BJ (cell line): ENCODE measurements at regions not wholly inside any gene's neighbourhood (a gene's known extent, or its start where the extent isn't known, plus 50 kb on each side); places are given as distances from the start of the nearest gene placed in this dataset.

Experiments used
- CTCF ChIA-PET: fragments of 350-600 bp; formaldehyde crosslinking; extraction: SDS; loops from one replicate; lab custom pipeline; 2021; ENCODE audit warnings: antibody characterized with exemption, inconsistent platforms; lab: Yijun Ruan, JAX
- POLR2A ChIA-PET: fragments of 300-600 bp; sonication (Branson Sonifier 250); formaldehyde crosslinking; extraction: SDS; loops from one replicate; lab custom pipeline; 2021; ENCODE audit warnings: antibody characterized with exemption; lab: Charles Lee
- DNase-seq: peaks from one replicate; pipeline ENCODE4 v3.0.0-alpha.2; 2011; ENCODE audit warnings: low read depth
- H3K27me3 ChIP-seq: 2 replicates; pipeline ENCODE4 v1.6.0; 2011; ENCODE audit warnings: low read length; ENCODE audit not compliant: control insufficient read depth, insufficient read depth
- H3K36me3 ChIP-seq: 2 replicates; pipeline ENCODE4 v1.5.1; 2011; ENCODE audit warnings: low read length; ENCODE audit not compliant: control insufficient read depth, insufficient read depth
- H3K4me3 ChIP-seq: 2 replicates; pipeline ENCODE4 v1.5.1; 2011; ENCODE audit warnings: low read depth, mild to moderate bottlenecking, control low read depth, low read length
- TF ChIP-seq, protein P1 (sequence below): IDR thresholded peaks from 2 replicates; pipeline ENCODE4 v1.5.1; 2011; ENCODE audit warnings: low read depth, mild to moderate bottlenecking, control low read depth, inconsistent platforms, low read length, moderate library complexity; ENCODE audit not compliant: insufficient read depth

DNA sequence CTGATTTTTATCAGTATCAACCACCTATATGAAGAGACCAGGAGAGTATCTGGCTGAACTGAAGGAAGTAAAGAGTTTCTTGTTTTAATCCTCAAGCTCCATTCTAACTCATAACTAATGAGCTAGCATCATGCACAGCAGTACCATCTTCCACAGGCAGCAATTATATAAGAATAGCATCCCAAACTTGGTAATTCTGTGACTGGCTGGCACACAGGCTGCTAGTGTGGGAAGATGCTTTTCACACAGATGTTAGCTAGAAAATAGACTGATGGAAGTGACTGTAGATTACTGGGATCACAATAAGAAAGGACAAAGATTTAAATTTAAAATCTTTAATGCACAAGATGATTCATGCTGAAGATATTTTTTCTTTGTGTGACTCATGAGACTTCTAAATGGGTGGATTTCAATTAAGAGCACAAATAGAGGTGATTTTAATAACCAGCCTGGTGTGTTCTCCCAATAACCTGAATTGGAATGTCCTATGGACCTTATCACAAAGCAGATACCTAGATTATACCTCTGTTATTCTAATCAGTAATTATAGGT lies 417.7 kb upstream of the ATXN7L3B start:
- TF ChIP-seq, protein P1, sequence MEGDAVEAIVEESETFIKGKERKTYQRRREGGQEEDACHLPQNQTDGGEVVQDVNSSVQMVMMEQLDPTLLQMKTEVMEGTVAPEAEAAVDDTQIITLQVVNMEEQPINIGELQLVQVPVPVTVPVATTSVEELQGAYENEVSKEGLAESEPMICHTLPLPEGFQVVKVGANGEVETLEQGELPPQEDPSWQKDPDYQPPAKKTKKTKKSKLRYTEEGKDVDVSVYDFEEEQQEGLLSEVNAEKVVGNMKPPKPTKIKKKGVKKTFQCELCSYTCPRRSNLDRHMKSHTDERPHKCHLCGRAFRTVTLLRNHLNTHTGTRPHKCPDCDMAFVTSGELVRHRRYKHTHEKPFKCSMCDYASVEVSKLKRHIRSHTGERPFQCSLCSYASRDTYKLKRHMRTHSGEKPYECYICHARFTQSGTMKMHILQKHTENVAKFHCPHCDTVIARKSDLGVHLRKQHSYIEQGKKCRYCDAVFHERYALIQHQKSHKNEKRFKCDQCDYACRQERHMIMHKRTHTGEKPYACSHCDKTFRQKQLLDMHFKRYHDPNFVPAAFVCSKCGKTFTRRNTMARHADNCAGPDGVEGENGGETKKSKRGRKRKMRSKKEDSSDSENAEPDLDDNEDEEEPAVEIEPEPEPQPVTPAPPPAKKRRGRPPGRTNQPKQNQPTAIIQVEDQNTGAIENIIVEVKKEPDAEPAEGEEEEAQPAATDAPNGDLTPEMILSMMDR, result no peak
- Histone ChIP-seq H3K4me3 (no peak overlapping the region), H3K36me3 (no peaks in the 10 kb centered on the region), H3K27me3 (no peaks in the 10 kb centered on the region)
- CTCF ChIA-PET, result no interaction called here
- POLR2A ChIA-PET, result no interaction called here
- DNase-seq, result no peak

DNA sequence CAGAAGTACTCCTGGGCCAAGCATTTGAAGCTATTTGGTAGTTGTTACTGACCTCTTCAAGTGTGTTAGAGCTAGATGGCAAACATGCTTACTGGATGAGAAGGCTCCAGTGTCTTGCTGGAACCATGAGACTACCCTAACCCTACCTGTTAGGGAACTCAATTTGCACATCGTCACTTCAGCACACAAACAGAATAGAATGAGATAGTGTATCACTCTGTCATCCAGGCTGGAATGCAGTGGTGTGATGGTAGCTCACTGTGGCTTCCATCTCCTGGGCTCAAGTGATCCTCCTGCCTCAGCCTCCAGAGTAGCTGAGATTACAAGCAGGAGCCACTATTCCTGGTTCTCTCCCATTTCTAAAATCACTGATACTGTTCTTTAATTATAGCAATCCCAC lies 417.0 kb upstream of the ATXN7L3B start:
- no peak overlapping the region for H3K4me3 ChIP-seq
- ChIA-PET POLR2A (no interaction called here), CTCF (no interaction called here)
- H3K27me3 ChIP-seq, result no peaks in the 10 kb centered on the region
- H3K36me3 ChIP-seq, result no peaks in the 10 kb centered on the region
- no peak for DNase-seq
- TF ChIP-seq, protein P1, result no peak

DNA sequence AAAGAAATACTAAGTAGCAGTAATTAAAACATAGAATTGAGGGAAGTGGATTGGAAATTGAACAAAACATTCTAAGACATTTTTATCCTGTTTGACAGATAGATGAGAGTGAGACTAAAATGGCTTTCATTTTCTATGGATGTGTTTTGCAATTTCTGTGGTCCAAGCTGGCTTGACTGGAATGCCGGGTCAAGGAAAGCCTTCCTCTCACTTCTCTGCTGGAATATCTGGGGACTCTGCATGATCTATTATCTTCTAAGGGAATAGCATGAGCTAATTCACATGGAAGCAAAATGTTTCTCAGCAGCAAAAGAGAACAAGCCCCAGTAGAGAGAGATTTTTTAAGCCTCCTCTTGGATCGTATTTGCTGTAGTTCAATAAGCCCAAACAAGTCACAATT lies 407.9 kb upstream of the ATXN7L3B start:
- CTCF ChIA-PET, result no interaction called here
- TF ChIP-seq, protein P1, result no peak
- no peaks in the 10 kb centered on the region for H3K36me3 ChIP-seq
- H3K4me3 ChIP-seq, result no peak overlapping the region
- POLR2A ChIA-PET, result no interaction called here
- no peaks in the 10 kb centered on the region for H3K27me3 ChIP-seq
- no peak for DNase-seq

DNA sequence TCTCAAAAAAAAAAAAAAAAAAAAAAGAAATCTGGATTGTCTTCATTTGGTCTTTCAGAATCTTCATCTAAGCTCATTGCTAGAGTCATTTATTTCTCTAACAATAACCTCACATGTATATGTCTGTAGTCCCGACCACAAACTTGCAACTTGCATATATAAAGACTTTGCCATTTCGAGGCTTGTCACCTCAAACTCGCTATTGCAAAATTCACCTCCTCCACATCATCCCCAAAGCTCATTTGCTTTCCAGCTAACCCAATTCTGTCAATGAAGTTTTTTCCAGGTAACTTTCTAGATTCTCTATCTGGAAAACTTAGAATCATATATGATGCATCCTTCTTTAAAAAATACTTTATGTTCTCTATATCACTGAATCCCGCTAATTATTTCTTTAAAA lies 393.2 kb upstream of the ATXN7L3B start:
- TF ChIP-seq, protein P1, result no peak
- Histone ChIP-seq H3K27me3 (no peaks in the 10 kb centered on the region), H3K4me3 (no peak overlapping the region), H3K36me3 (no peaks in the 10 kb centered on the region)
- POLR2A ChIA-PET, result no interaction called here
- no peak for DNase-seq
- CTCF ChIA-PET, result no interaction called here

DNA sequence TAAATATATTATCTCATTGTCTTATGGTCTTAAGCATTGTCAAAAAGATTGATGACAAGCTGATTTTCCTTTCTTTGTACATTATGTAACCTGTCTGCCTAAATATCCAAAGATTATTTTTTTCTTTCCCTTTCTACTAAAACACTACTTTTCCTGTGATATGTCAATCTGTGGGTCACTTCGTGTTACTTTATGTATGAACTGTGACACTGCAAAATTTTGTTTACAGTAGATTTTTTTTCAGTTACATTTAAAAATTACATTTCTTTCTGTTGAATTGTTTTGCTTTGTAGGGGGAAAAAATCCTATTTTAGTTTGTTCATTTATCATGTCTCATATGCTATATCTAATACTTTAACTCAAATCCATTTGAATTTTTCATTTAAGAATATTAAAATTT lies 392.3 kb upstream of the ATXN7L3B start:
- POLR2A ChIA-PET, result no interaction called here
- no peaks in the 10 kb centered on the region for H3K36me3 ChIP-seq

More for the DNA sequence above, 392.3 kb upstream of the ATXN7L3B start:
- no peak overlapping the region for H3K4me3 ChIP-seq
- DNase-seq, result no peak
- CTCF ChIA-PET, result interaction anchor here (0.5 kb wide), 1 partner anchor 14 kb away, joined by 3 read pairs; no protein-coding TSS in a partner anchor
- TF ChIP-seq, protein P1, result no peak
- H3K27me3 ChIP-seq, result no peaks in the 10 kb centered on the region
